OCI-LY3 (cell line): ENCODE measurements at regions not wholly inside any gene's neighbourhood (a gene's known extent, or its start where the extent isn't known, plus 50 kb on each side); places are given as distances from the start of the nearest gene placed in this dataset.

Source experiments
- H2AFZ ChIP-seq: fragments of 200-600, 300-600 bp; shearing (Covaris generic); 2 replicates; pipeline ENCODE4 v1.6.0; 2014; ENCODE audit warnings: antibody characterized with exemption, low read depth, low read length
- H3K27ac ChIP-seq: fragments of 200-600, 300-600 bp; sonication (generic); 2 replicates; pipeline ENCODE4 v1.5.1; 2014; ENCODE audit warnings: mild to moderate bottlenecking, low read length, moderate library complexity, mixed read lengths
- H3K27me3 ChIP-seq: fragments of 200-600, 300-600 bp; sonication (generic); 2 replicates; pipeline ENCODE4 v1.6.1; 2014; ENCODE audit warnings: low read depth, low read length, mixed read lengths
- H3K36me3 ChIP-seq: fragments of 200-600, 300-600 bp; sonication (generic); replicated peaks from 2 replicates; pipeline ENCODE3; 2014; ENCODE audit warnings: low read depth, low read length, mixed read lengths
- H3K4me1 ChIP-seq: fragments of 300-600, 200-600 bp; sonication (generic); 2 replicates; pipeline ENCODE4 v1.6.1; 2014; ENCODE audit warnings: low read length, mixed read lengths
- H3K4me2 ChIP-seq: fragments of 200-600, 300-600 bp; sonication (generic); 2 replicates; pipeline ENCODE4 v1.6.1; 2014; ENCODE audit warnings: low read length, mixed read lengths
- H3K4me3 ChIP-seq: fragments of 300-600, 200-600 bp; sonication (generic); 2 replicates; pipeline ENCODE4 v1.5.1; 2014; ENCODE audit warnings: antibody characterized with exemption, mild to moderate bottlenecking, low read length, moderate library complexity
- H3K79me2 ChIP-seq: fragments of 300-600, 200-600 bp; shearing (Covaris generic); 2 replicates; pipeline ENCODE4 v1.6.1; 2014; ENCODE audit warnings: mild to moderate bottlenecking, low read length, mixed read lengths
- H3K9ac ChIP-seq: fragments of 300-600, 200-600 bp; shearing (Covaris generic); 2 replicates; pipeline ENCODE4 v1.6.0; 2014; ENCODE audit warnings: mild to moderate bottlenecking, low read length, moderate library complexity
- H3K9me3 ChIP-seq: fragments of 200-600, 300-600 bp; shearing (Covaris generic); 2 replicates; pipeline ENCODE4 v1.6.1; 2014; ENCODE audit warnings: low read length, mixed read lengths; ENCODE audit not compliant: insufficient read depth
- H4K20me1 ChIP-seq: fragments of 200-600, 300-600 bp; sonication (generic); 2 replicates; pipeline ENCODE4 v1.6.1; 2016; ENCODE audit warnings: low read length, mixed read lengths; ENCODE audit not compliant: insufficient read depth
- CTCF ChIP-seq: fragments of 200-600, 300-600 bp; sonication (generic); IDR thresholded peaks from 2 replicates; pipeline ENCODE4 v1.5.1; 2014; ENCODE audit warnings: antibody characterized with exemption, low read length, low read depth
- EZH2phosphoT487 ChIP-seq: fragments of 200-600 bp; shearing (Covaris generic); IDR thresholded peaks from 2 replicates; pipeline ENCODE4 v1.6.1; 2018; ENCODE audit warnings: antibody characterized with exemption, mixed run types, low read depth

GRCh38 chr9:19941874-19942273 lies 153.0 kb upstream of the SLC24A2 start:
- no peaks in the 10 kb centered on the region for H4K20me1 ChIP-seq
- no peak overlapping the region for H3K9ac ChIP-seq
- H3K4me2 ChIP-seq = no peak overlapping the region
- TF ChIP-seq EZH2phosphoT487 (no peak), CTCF (no peak)
- no peak overlapping the region for H2AFZ ChIP-seq
- no peaks in the 10 kb centered on the region for H3K9me3 ChIP-seq
- H3K27me3 ChIP-seq = peaks cover 14% of the 10 kb centered on the region
- no peaks in the 10 kb centered on the region for H3K79me2 ChIP-seq
- H3K27ac ChIP-seq = no peak overlapping the region
- H3K36me3 ChIP-seq = no peaks in the 10 kb centered on the region
- no peak overlapping the region for H3K4me3 ChIP-seq
- peaks cover 10% of the 10 kb centered on the region for H3K4me1 ChIP-seq

- no peak overlapping the region for H3K9ac ChIP-seq
- H3K4me1 ChIP-seq = peaks cover 6% of the 10 kb centered on the region
These were observed 152.1 kb upstream of the SLC24A2 start for GRCh38 chr9:19940811-19941535.

GRCh38 chr9:19939734-19940278 lies 151.0 kb upstream of the SLC24A2 start:
- Histone ChIP-seq H3K4me3 (no peak overlapping the region), H3K4me1 (no peaks in the 10 kb centered on the region), H3K9me3 (no peaks in the 10 kb centered on the region), H3K79me2 (no peaks in the 10 kb centered on the region), H3K27me3 (peaks cover 11% of the 10 kb centered on the region), H3K9ac (no peak overlapping the region), H3K4me2 (no peak overlapping the region), H3K27ac (no peak overlapping the region), H2AFZ (no peak overlapping the region), H4K20me1 (no peaks in the 10 kb centered on the region), H3K36me3 (no peaks in the 10 kb centered on the region)
- TF ChIP-seq EZH2phosphoT487 (no peak), CTCF (no peak)

More at GRCh38 chr9:19940811-19941535, 152.1 kb upstream of the SLC24A2 start:
- peaks cover 14% of the 10 kb centered on the region for H3K27me3 ChIP-seq
- TF ChIP-seq CTCF = no peak
- no peak for TF ChIP-seq EZH2phosphoT487
- no peaks in the 10 kb centered on the region for H3K9me3 ChIP-seq
- no peak overlapping the region for H3K4me2 ChIP-seq
- no peaks in the 10 kb centered on the region for H4K20me1 ChIP-seq
- H3K36me3 ChIP-seq = no peaks in the 10 kb centered on the region
- no peak overlapping the region for H2AFZ ChIP-seq
- no peak overlapping the region for H3K4me3 ChIP-seq
- H3K79me2 ChIP-seq = no peaks in the 10 kb centered on the region
- H3K27ac ChIP-seq = no peak overlapping the region

- Histone ChIP-seq H3K27me3 (peaks cover 6% of the 10 kb centered on the region; the same call in 1 of the 2 replicates), H2AFZ (no peak overlapping the region), H3K27ac (no peak overlapping the region), H3K79me2 (no peaks in the 10 kb centered on the region), H3K4me2 (no peak overlapping the region), H3K4me1 (no peaks in the 10 kb centered on the region), H3K9me3 (no peaks in the 10 kb centered on the region), H3K36me3 (no peaks in the 10 kb centered on the region), H4K20me1 (no peaks in the 10 kb centered on the region), H3K9ac (no peak overlapping the region), H3K4me3 (no peak overlapping the region)
- TF ChIP-seq EZH2phosphoT487 (no peak), CTCF (no peak)
These were observed 150.3 kb upstream of the SLC24A2 start for GRCh38 chr9:19938990-19939733.
